HL-60 (cell line): ENCODE measurements at regions not wholly inside any gene's neighbourhood (a gene's known extent, or its start where the extent isn't known, plus 50 kb on each side); places are given as distances from the start of the nearest gene placed in this dataset.

ENCODE experiments used
- DNase-seq, 2 experiments: peaks; one replicate each; pipeline ENCODE4 v3.0.0-alpha.2; 2010 to 2020; ENCODE audit warnings: low read depth in 1 of 2, low spot score in 1 of 2
- H3K27ac ChIP-seq: fragments of 250-450 bp; sonication (Bioruptor Pico); replicated peaks from 2 replicates; pipeline ENCODE4 v1.5.1; 2020; ENCODE audit warnings: mild to moderate bottlenecking, moderate library complexity
- H3K27me3 ChIP-seq: fragments of 250-450 bp; sonication (Bioruptor Pico); 2 replicates; pipeline ENCODE4 v1.5.1; 2021; ENCODE audit warnings: mild to moderate bottlenecking, moderate library complexity; ENCODE audit not compliant: insufficient read depth, poor library complexity, severe bottlenecking
- H3K4me3 ChIP-seq: replicated peaks from 2 replicates; pipeline ENCODE4 v1.5.1; 2011; ENCODE audit warnings: mild to moderate bottlenecking, control low read depth, low read length; ENCODE audit not compliant: insufficient read depth
- CTCF ChIP-seq: IDR thresholded peaks from one replicate; pipeline ENCODE4 v1.5.1; 2011; ENCODE audit warnings: low read length, control low read depth, inconsistent platforms; ENCODE audit not compliant: insufficient read depth
- GABPA ChIP-seq: IDR thresholded peaks from 2 replicates; pipeline ENCODE4 v1.6.1; 2012; ENCODE audit warnings: low read depth
- POLR2AphosphoS5 ChIP-seq: IDR thresholded peaks from 2 replicates; pipeline ENCODE4 v1.6.1; 2012; ENCODE audit warnings: low read depth
- SPI1 ChIP-seq: IDR thresholded peaks from 2 replicates; pipeline ENCODE4 v1.6.1; 2012; ENCODE audit warnings: low read depth, mild to moderate bottlenecking, borderline replicate concordance
- TF ChIP-seq, protein P1 (sequence below): IDR thresholded peaks from 2 replicates; pipeline ENCODE4 v1.6.1; 2012; ENCODE audit warnings: low read depth; ENCODE audit not compliant: insufficient replicate concordance

DNA sequence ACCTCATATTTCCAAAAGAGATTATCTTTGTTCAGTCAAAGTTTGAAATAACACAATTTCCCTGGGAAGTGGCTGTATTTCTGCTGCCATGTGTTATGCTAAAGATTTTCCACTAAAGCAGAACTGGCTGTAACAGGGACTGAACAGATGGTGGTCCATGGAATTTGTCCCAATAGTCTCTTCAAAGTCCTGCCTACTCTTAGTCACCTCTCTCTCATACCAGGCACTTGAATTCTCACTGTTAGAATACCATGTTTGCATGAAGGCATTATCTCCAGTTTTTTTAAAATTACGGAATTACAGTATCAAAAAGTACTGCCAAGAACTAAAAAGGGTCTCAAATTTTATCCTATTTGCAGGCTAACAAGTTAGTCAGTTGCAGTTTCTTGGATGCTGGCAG is 105.0 kb upstream of the HDDC2 start:
- no peak for DNase-seq
- H3K4me3 ChIP-seq, result no peak overlapping the region
- H3K27me3 ChIP-seq, result no peaks in the 10 kb centered on the region
- no peak for TF ChIP-seq CTCF
- TF ChIP-seq, protein P1, sequence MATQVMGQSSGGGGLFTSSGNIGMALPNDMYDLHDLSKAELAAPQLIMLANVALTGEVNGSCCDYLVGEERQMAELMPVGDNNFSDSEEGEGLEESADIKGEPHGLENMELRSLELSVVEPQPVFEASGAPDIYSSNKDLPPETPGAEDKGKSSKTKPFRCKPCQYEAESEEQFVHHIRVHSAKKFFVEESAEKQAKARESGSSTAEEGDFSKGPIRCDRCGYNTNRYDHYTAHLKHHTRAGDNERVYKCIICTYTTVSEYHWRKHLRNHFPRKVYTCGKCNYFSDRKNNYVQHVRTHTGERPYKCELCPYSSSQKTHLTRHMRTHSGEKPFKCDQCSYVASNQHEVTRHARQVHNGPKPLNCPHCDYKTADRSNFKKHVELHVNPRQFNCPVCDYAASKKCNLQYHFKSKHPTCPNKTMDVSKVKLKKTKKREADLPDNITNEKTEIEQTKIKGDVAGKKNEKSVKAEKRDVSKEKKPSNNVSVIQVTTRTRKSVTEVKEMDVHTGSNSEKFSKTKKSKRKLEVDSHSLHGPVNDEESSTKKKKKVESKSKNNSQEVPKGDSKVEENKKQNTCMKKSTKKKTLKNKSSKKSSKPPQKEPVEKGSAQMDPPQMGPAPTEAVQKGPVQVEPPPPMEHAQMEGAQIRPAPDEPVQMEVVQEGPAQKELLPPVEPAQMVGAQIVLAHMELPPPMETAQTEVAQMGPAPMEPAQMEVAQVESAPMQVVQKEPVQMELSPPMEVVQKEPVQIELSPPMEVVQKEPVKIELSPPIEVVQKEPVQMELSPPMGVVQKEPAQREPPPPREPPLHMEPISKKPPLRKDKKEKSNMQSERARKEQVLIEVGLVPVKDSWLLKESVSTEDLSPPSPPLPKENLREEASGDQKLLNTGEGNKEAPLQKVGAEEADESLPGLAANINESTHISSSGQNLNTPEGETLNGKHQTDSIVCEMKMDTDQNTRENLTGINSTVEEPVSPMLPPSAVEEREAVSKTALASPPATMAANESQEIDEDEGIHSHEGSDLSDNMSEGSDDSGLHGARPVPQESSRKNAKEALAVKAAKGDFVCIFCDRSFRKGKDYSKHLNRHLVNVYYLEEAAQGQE, result no peak
- TF ChIP-seq SPI1, result no peak
- TF ChIP-seq GABPA, result no peak
- TF ChIP-seq POLR2AphosphoS5, result no peak
- H3K27ac ChIP-seq, result no peak overlapping the region

DNA sequence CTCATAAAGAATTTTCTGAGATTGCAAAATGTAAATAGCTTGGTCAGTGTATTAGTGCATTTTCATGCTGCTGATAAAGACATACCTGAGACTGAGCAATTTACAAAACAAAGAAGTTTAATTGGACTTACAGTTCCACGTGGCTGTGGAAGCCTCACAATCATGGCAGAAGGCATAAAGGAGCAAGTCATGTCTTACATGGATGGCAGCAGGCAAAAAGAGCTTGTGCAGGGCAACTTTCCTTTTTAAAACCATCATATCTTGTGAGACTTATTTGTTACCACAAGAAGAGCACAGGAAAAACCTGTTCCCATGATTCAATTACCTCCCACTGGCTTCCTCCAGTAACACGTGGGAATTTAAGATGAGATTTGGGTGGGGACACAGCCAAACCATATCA is 112.7 kb upstream of the HDDC2 start:
- TF ChIP-seq CTCF (no peak), GABPA (no peak), SPI1 (no peak), POLR2AphosphoS5 (no peak)
- TF ChIP-seq, protein P1, result no peak
- Histone ChIP-seq H3K27me3 (no peaks in the 10 kb centered on the region), H3K27ac (no peak overlapping the region), H3K4me3 (no peak overlapping the region)
- no peak for DNase-seq

GRCh38 chr6:125415913-125416312 is 114.1 kb upstream of the HDDC2 start:
- DNase-seq, result no peak
- Histone ChIP-seq H3K27me3 (no peaks in the 10 kb centered on the region), H3K27ac (no peak overlapping the region), H3K4me3 (no peak overlapping the region)
- TF ChIP-seq, protein P1, result no peak
- TF ChIP-seq SPI1 (no peak), GABPA (no peak), CTCF (no peak), POLR2AphosphoS5 (no peak)
